GM13977 (cell line): ENCODE measurements at regions not wholly inside any gene's neighbourhood (a gene's known extent, or its start where the extent isn't known, plus 50 kb on each side); places are given as distances from the start of the nearest gene placed in this dataset.

Source experiments
- DNase-seq: peaks from one replicate; pipeline ENCODE4 v3.0.0; 2012; ENCODE audit warnings: low spot score
- in situ Hi-C: fragments of 300-500 bp; cut with MboI; formaldehyde crosslinking; loops from one replicate; pipeline ENCODE4 v1.12.0; 2022; ENCODE audit warnings: low sequenced_read_pairs, low pct_unique_long_range_greater_than_20kb, mixed read lengths, inconsistent platforms; ENCODE audit not compliant: unreplicated experiment
- TF ChIP-seq, protein P1 (sequence below): IDR thresholded peaks from 2 replicates; pipeline ENCODE4 v1.5.1; 2012; ENCODE audit warnings: mild to moderate bottlenecking, control low read depth; ENCODE audit not compliant: insufficient read depth; ENCODE audit errors: extremely low read depth, missing control alignments

DNA sequence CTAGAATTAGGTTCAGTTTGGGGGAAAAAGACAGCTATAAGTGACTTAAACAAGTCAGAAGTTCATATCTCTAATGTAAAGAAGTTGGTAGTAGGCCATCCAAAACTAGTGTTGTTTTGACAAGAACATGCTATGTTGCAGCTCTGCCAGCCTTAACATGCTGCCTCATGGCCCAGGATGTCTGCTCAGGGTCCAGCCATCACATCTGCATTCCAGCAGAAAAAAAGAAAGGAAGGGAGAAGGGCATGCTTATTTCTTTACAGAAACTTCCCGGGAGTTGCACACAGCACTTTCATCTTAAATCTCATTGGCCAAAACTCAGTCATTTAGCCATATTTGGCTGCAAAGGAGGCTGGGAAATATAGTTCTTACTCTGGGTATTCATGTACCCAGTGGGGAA is 400.4 kb upstream of the PODXL start:
- TF ChIP-seq, protein P1, sequence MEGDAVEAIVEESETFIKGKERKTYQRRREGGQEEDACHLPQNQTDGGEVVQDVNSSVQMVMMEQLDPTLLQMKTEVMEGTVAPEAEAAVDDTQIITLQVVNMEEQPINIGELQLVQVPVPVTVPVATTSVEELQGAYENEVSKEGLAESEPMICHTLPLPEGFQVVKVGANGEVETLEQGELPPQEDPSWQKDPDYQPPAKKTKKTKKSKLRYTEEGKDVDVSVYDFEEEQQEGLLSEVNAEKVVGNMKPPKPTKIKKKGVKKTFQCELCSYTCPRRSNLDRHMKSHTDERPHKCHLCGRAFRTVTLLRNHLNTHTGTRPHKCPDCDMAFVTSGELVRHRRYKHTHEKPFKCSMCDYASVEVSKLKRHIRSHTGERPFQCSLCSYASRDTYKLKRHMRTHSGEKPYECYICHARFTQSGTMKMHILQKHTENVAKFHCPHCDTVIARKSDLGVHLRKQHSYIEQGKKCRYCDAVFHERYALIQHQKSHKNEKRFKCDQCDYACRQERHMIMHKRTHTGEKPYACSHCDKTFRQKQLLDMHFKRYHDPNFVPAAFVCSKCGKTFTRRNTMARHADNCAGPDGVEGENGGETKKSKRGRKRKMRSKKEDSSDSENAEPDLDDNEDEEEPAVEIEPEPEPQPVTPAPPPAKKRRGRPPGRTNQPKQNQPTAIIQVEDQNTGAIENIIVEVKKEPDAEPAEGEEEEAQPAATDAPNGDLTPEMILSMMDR = no peak
- in situ Hi-C loops = no loop called here
- DNase-seq = no peak

DNA sequence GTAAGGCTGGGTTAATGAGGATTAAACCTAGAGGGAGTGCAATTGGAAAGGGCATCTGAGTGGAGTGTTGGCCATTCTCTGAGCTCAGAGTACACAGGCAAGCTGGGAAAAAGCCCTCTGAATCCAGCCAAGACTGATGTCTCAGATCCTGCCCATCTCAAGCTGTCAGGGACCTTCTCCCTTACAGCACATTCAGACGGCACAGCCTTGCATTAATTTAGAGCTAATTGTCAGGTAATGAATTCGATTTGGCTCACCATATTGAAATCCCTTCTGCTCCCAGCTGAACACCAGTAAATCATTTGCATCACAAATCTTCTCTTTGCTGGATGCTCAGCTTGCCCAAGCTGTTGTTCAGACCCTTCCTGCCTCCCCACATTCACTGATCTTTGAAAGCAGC is 399.3 kb upstream of the PODXL start:
- TF ChIP-seq, protein P1 = no peak
- in situ Hi-C loops = no loop called here
- DNase-seq = no peak

DNA sequence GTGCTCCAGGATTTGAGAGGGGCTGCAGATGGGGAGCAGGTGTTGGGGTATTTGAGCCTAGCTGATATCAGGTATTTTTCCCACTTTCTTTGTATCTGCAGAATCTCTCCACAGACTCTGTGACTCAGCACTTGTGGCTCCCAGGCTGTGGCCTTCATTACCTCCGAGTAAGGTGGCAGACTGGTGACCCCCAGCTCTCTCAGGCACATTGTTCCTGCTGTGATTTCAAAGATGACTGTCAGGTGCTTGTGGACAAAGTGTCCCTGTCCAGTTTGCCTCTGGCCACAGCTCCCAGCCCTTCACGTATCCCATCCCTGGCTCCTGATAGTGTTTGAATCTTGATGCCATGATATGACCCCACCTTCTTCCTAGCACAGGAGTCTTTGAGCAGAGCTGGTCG is 396.8 kb upstream of the PODXL start:
- no peak for DNase-seq
- in situ Hi-C loops = no loop called here
- TF ChIP-seq, protein P1 = no peak

DNA sequence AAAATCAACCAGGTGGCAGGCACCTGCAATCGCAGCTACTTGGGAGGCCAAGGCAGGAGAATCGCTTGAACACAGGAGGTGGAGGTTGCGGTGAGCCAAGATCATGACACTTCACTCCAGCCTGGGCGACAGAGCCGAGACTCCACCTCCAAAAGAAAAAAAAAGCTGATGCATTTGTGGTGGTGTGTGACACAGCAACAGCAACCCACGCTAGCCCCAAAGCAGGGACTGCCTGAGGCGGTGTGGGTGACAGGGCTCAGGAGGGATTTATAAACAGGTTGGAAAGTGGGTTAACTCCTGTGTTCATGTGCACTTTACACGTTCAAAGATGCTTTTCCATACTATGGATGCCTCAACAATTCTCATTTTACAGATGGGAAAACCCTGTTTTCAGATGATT is 395.9 kb upstream of the PODXL start:
- TF ChIP-seq, protein P1 = no peak
- in situ Hi-C loops = no loop called here

DNA sequence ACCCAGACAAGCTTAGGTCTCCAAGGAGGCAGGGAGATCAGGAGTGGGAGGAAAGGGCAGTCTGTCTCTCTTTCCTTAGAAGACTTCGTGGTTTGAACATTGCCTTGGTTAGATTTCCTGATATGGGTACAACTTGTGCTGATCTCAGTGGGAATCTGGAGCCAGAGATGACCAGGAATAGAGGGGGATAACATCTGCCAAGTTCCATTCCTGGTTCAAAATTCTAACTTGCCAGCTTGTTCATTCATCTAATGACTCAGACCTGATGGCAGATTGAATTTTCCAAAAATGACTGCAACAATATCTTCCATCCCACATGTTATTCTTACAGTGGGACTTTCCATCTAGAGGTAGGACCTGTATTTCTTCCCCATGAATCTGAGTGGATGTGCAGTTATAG is 394.3 kb upstream of the PODXL start:
- in situ Hi-C loops = no loop called here
- TF ChIP-seq, protein P1 = no peak
- no peak for DNase-seq

More for the DNA sequence above, 395.9 kb upstream of the PODXL start:
- no peak for DNase-seq

DNA sequence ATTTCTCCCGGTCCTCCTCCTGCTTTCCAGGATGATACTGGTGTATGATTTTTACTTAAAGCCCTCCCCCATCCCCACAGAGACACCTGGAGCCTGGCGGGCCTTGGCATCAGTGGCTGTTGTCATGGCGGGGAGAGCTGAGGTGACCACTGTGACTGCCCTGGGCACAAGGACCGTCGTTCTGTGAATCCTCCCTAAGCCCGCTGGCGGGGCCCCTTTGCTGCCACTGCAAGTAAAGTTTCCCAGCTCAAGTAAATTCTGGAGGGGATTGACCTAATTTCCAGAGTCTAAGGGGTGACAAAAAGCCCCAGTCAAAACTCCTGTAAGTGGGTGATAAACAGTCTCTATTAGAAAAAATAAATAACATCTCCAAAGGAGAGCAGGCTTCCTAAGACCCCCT is 393.2 kb upstream of the PODXL start:
- TF ChIP-seq, protein P1 = no peak
- in situ Hi-C loops = no loop called here
- no peak for DNase-seq
